ENCODE measurements at regions not wholly inside any gene's neighbourhood (a gene's known extent, or its start where the extent isn't known, plus 50 kb on each side); places are given as distances from the start of the nearest gene placed in this dataset.

DNA sequence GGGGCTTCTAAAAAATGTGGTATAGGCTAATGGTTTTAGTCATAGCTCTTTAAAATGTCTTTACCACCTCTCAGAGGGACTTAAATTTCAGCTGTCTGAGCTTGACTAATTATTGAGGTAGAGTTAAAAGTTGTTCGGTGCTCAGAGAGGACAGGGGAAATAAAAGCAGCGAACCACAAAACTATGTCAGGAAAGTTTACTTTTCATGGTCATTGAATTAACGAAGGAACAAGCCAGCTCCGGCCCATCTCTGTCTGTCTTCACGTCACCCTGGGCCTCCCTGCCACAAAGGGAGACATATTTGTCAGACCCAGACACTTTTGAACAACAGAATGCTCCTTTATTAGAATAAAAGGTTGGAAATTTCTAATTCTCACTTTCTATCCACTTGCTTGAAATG is 98.8 kb upstream of the EFNA5 start:
- no peak overlapping the region for H3K4me3 ChIP-seq (ENCODE audit: low read length)
- no peaks in the 10 kb centered on the region for H3F3A ChIP-seq (ENCODE audit: low read length, unreplicated experiment)
- no peaks in the 10 kb centered on the region for H3K9me2 ChIP-seq (replicated peaks; ENCODE audit: low read length)
- no peak overlapping the region for H3K9ac ChIP-seq (ENCODE audit: low read length)
- DNase-seq (no peak), ATAC-seq (no peak)
- POLR2A ChIA-PET (ENCODE audit: unreplicated experiment): no interaction called here
- intact Hi-C loops (cut with micrococcal nuclease): no loop called here
- H2AFZ ChIP-seq (ENCODE audit: low read length): no peak overlapping the region
- no peaks in the 10 kb centered on the region for H3K27me3 ChIP-seq (ENCODE audit: low read length)
- no TSS peak for BruUV-seq (replicated peaks)
- no peaks in the 10 kb centered on the region for H4K20me1 ChIP-seq (ENCODE audit: low read length)
- no peaks in the 10 kb centered on the region for H3K36me3 ChIP-seq (ENCODE audit: low read depth, low read length)
- no peak for TF ChIP-seq EZH2phosphoT487 (IDR thresholded peaks at IDR 0.05; ENCODE audit: borderline replicate concordance, low read length)
- TF ChIP-seq, protein P1, sequence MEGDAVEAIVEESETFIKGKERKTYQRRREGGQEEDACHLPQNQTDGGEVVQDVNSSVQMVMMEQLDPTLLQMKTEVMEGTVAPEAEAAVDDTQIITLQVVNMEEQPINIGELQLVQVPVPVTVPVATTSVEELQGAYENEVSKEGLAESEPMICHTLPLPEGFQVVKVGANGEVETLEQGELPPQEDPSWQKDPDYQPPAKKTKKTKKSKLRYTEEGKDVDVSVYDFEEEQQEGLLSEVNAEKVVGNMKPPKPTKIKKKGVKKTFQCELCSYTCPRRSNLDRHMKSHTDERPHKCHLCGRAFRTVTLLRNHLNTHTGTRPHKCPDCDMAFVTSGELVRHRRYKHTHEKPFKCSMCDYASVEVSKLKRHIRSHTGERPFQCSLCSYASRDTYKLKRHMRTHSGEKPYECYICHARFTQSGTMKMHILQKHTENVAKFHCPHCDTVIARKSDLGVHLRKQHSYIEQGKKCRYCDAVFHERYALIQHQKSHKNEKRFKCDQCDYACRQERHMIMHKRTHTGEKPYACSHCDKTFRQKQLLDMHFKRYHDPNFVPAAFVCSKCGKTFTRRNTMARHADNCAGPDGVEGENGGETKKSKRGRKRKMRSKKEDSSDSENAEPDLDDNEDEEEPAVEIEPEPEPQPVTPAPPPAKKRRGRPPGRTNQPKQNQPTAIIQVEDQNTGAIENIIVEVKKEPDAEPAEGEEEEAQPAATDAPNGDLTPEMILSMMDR (conservative IDR thresholded peaks at IDR 0.05; ENCODE audit: low read depth, low read length): no peak
- TF ChIP-seq EZH2 (IDR thresholded peaks at IDR 0.05; ENCODE audit: low read length, unreplicated experiment): no peak
- no peaks in the 10 kb centered on the region for H3K79me2 ChIP-seq (ENCODE audit: low read length)
- no peaks in the 10 kb centered on the region for H3K4me1 ChIP-seq (ENCODE audit: insufficient read depth, low read length)
- no peak overlapping the region for H3K27ac ChIP-seq (ENCODE audit: low read length)
- CTCF ChIA-PET: no interaction called here
- H3K9me3 ChIP-seq (ENCODE audit: low read length): no peaks in the 10 kb centered on the region
- no peak overlapping the region for H3K4me2 ChIP-seq (ENCODE audit: low read length)

DNA sequence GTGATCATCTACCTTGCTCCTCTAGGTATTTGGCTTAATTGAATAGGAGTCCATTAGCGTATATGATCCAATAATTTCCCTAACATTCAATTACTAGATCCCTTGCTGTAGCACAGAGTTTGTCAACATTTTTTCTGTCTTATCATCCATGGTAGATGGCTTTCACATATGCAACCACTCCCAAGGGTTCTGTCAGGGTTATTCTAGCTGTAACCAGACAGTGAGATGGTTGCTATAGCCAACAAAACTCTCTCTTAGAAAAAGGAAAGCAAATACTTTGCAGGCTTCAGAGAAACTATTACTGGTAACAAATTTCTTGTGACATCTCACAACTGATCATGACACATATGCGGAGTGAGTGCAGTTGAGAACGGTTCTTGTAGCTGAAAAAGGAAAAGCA is 96.2 kb upstream of the EFNA5 start:
- Histone ChIP-seq H3K36me3 (ENCODE audit: low read depth, low read length) (no peaks in the 10 kb centered on the region), H3K4me1 (ENCODE audit: insufficient read depth, low read length) (no peaks in the 10 kb centered on the region), H3K79me2 (ENCODE audit: low read length) (no peaks in the 10 kb centered on the region), H2AFZ (ENCODE audit: low read length) (no peak overlapping the region), H3K4me2 (ENCODE audit: low read length) (no peak overlapping the region), H3K27me3 (ENCODE audit: low read length) (no peaks in the 10 kb centered on the region), H3K9ac (ENCODE audit: low read length) (no peak overlapping the region), H3K9me3 (ENCODE audit: low read length) (no peaks in the 10 kb centered on the region), H3K27ac (ENCODE audit: low read length) (no peak overlapping the region), H3F3A (ENCODE audit: low read length, unreplicated experiment) (no peaks in the 10 kb centered on the region), H3K9me2 (replicated peaks; ENCODE audit: low read length) (no peaks in the 10 kb centered on the region), H4K20me1 (ENCODE audit: low read length) (no peaks in the 10 kb centered on the region), H3K4me3 (ENCODE audit: low read length) (no peak overlapping the region)
- ATAC-seq (no peak), DNase-seq (no peak)
- ChIA-PET CTCF (no interaction called here), POLR2A (ENCODE audit: unreplicated experiment) (no interaction called here)
- TF ChIP-seq EZH2phosphoT487 (IDR thresholded peaks at IDR 0.05; ENCODE audit: borderline replicate concordance, low read length) (no peak), EZH2 (IDR thresholded peaks at IDR 0.05; ENCODE audit: low read length, unreplicated experiment) (no peak)
- TF ChIP-seq, protein P1 (conservative IDR thresholded peaks at IDR 0.05; ENCODE audit: low read depth, low read length): no peak
- no TSS peak for BruUV-seq (replicated peaks)
- intact Hi-C loops (cut with micrococcal nuclease): no loop called here

DNA sequence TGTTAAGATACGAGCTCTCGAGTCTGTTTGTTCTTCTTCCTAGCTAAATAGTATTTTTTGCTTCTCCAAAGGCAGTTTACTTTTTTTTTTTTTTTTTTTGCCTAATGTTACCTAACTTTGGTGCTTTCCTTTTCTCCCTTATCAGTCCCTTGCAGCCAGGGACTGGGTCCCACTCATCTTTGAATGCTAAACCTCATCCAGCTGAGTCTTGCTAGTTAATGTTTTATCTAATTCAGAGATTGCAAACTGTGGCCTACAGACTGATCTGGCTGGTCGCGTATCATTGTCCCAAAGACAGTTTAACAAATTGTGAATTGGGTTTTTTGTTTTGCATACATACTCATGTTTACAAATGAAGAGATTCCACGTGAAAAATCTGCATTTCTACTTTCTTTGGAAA is 95.7 kb upstream of the EFNA5 start:
- Histone ChIP-seq H3K27ac (ENCODE audit: low read length) (no peak overlapping the region), H3K9me2 (replicated peaks; ENCODE audit: low read length) (no peaks in the 10 kb centered on the region), H3F3A (ENCODE audit: low read length, unreplicated experiment) (no peaks in the 10 kb centered on the region), H3K9me3 (ENCODE audit: low read length) (no peaks in the 10 kb centered on the region), H3K27me3 (ENCODE audit: low read length) (no peaks in the 10 kb centered on the region), H3K79me2 (ENCODE audit: low read length) (no peaks in the 10 kb centered on the region), H3K4me2 (ENCODE audit: low read length) (no peak overlapping the region), H3K4me1 (ENCODE audit: insufficient read depth, low read length) (no peaks in the 10 kb centered on the region), H3K36me3 (ENCODE audit: low read depth, low read length) (no peaks in the 10 kb centered on the region), H3K4me3 (ENCODE audit: low read length) (no peak overlapping the region), H4K20me1 (ENCODE audit: low read length) (no peaks in the 10 kb centered on the region), H3K9ac (ENCODE audit: low read length) (no peak overlapping the region), H2AFZ (ENCODE audit: low read length) (no peak overlapping the region)
- no TSS peak for BruUV-seq (replicated peaks)
- DNase-seq (no peak), ATAC-seq (no peak)
- ChIA-PET POLR2A (ENCODE audit: unreplicated experiment) (no interaction called here), CTCF (no interaction called here)
- intact Hi-C loops (cut with micrococcal nuclease): no loop called here
- TF ChIP-seq EZH2 (IDR thresholded peaks at IDR 0.05; ENCODE audit: low read length, unreplicated experiment): no peak
- no peak for TF ChIP-seq EZH2phosphoT487 (IDR thresholded peaks at IDR 0.05; ENCODE audit: borderline replicate concordance, low read length)
- TF ChIP-seq, protein P1 (conservative IDR thresholded peaks at IDR 0.05; ENCODE audit: low read depth, low read length): no peak

All from PC-3 (cell line).